Smooth muscle cell (in vitro differentiated cells): ENCODE measurements at regions not wholly inside any gene's neighbourhood (a gene's known extent, or its start where the extent isn't known, plus 50 kb on each side); places are given as distances from the start of the nearest gene placed in this dataset.

ENCODE experiments used
- DNase-seq: peaks from one replicate; lab custom pipeline; 2025; ENCODE audit not compliant: unreplicated experiment; lab: John Stamatoyannopoulos, UW
- H2AFZ ChIP-seq: fragments of 200-600 bp; sonication (generic); 2 replicates; pipeline ENCODE4 v1.6.0; 2016; ENCODE audit warnings: antibody characterized with exemption, low read depth, mild to moderate bottlenecking
- H3F3A ChIP-seq: fragments of 200-600 bp; sonication (generic); 2 replicates; pipeline ENCODE4 v1.6.0; 2017; ENCODE audit warnings: antibody characterized with exemption, low read depth
- H3K27ac ChIP-seq: fragments of 200-600 bp; sonication (generic); 2 replicates; pipeline ENCODE4 v1.5.1; 2016; ENCODE audit warnings: low read depth, mild to moderate bottlenecking
- H3K27me3 ChIP-seq: fragments of 200-600 bp; sonication (generic); 2 replicates; pipeline ENCODE4 v1.6.1; 2016; ENCODE audit warnings: low read depth, mild to moderate bottlenecking
- H3K36me3 ChIP-seq: fragments of 200-600 bp; sonication (generic); 2 replicates; pipeline ENCODE4 v1.5.1; 2016; ENCODE audit warnings: low read depth
- H3K4me1 ChIP-seq: fragments of 200-600 bp; sonication (generic); 2 replicates; pipeline ENCODE4 v1.5.1; 2016; ENCODE audit warnings: low read depth
- H3K4me2 ChIP-seq: fragments of 200-600 bp; sonication (generic); 2 replicates; pipeline ENCODE4 v1.6.0; 2016; ENCODE audit warnings: mild to moderate bottlenecking
- H3K4me3 ChIP-seq: fragments of 200-600 bp; sonication (generic); 2 replicates; pipeline ENCODE4 v1.5.1; 2016; ENCODE audit warnings: mild to moderate bottlenecking
- H3K79me2 ChIP-seq: fragments of 200-600 bp; sonication (generic); 2 replicates; pipeline ENCODE4 v1.6.0; 2016; ENCODE audit warnings: low read depth, mild to moderate bottlenecking
- H3K9ac ChIP-seq: fragments of 200-600 bp; sonication (generic); 2 replicates; pipeline ENCODE4 v1.6.0; 2016; ENCODE audit warnings: low read depth
- H3K9me3 ChIP-seq: fragments of 200-600 bp; sonication (generic); replicated peaks from 2 replicates; pipeline ENCODE4 v1.5.1; 2016; ENCODE audit warnings: low read depth
- H4K20me1 ChIP-seq: fragments of 200-600 bp; sonication (generic); 2 replicates; pipeline ENCODE4 v1.6.0; 2016; ENCODE audit warnings: low read depth
- CTCF ChIP-seq: fragments of 200-600 bp; sonication (generic); IDR thresholded peaks from 2 replicates; pipeline ENCODE4 v1.5.1; 2017; ENCODE audit warnings: borderline replicate concordance, mild to moderate bottlenecking, antibody characterized with exemption; ENCODE audit not compliant: insufficient read depth, poor library complexity, severe bottlenecking
- WGBS: methylation state at CpG from one replicate; pipeline ENCODE4 v1.1.7; 2016; ENCODE audit warnings: low lambda C conversion rate; 5-methylcytosine and 5-hydroxymethylcytosine counted together

- H3K4me3 ChIP-seq = no peak overlapping the region
- H3K36me3 ChIP-seq = no peaks in the 10 kb centered on the region
- H4K20me1 ChIP-seq = no peaks in the 10 kb centered on the region
- DNase-seq = no peak
- WGBS = 98% methylated on average over 10 of the region's 10 CpGs
- no peaks in the 10 kb centered on the region for H3K9me3 ChIP-seq
- no peaks in the 10 kb centered on the region for H3K27me3 ChIP-seq
- no peak overlapping the region for H2AFZ ChIP-seq
- H3K9ac ChIP-seq = no peak overlapping the region
- no peaks in the 10 kb centered on the region for H3K79me2 ChIP-seq
- no peak overlapping the region for H3K27ac ChIP-seq
- no peaks in the 10 kb centered on the region for H3K4me1 ChIP-seq
- no peak overlapping the region for H3K4me2 ChIP-seq
- no peaks in the 10 kb centered on the region for H3F3A ChIP-seq
- TF ChIP-seq CTCF = no peak
These were observed 733.6 kb downstream of the PLOD2 start for GRCh38 chr3:145427355-145427754.

DNA sequence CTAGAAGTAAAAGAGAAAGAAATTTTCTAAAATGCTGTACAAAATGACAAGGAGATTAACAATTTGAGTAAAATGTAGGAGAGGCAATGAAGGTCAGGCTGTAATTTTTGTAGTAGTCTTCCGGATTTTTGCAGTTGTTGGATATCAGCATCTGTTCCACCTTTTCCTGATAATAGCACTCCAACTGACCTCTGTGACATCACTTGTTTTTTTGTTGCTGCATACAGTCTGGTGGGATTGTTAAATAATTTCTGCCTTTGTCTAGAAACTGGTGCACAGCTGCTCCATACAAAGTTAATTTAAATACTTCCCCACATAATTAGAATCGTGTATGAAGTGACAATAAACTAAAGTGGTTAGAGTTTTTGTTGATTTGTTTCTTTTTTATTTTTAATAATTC, 731.4 kb downstream of the PLOD2 start:
- H3K36me3 ChIP-seq = no peaks in the 10 kb centered on the region
- peak overlapping the region; percentile 18 for H2AFZ ChIP-seq
- no peak overlapping the region for H3K4me2 ChIP-seq
- no peaks in the 10 kb centered on the region for H3K9me3 ChIP-seq
- no peak overlapping the region for H3K9ac ChIP-seq
- no peak overlapping the region for H3K4me3 ChIP-seq
- TF ChIP-seq CTCF = no peak
- DNase-seq = no peak
- no peaks in the 10 kb centered on the region for H4K20me1 ChIP-seq
- H3K27me3 ChIP-seq = no peaks in the 10 kb centered on the region
- no peak overlapping the region for H3K27ac ChIP-seq
- no peaks in the 10 kb centered on the region for H3K4me1 ChIP-seq
- H3K79me2 ChIP-seq = no peaks in the 10 kb centered on the region
- 91% methylated on average over 2 of the region's 2 CpGs for WGBS
- no peaks in the 10 kb centered on the region for H3F3A ChIP-seq

GRCh38 chr3:145448436-145448835, 712.5 kb downstream of the PLOD2 start:
- no peaks in the 10 kb centered on the region for H3K4me1 ChIP-seq
- no peak overlapping the region for H3K9ac ChIP-seq
- no peak for TF ChIP-seq CTCF
- H3K79me2 ChIP-seq = no peaks in the 10 kb centered on the region
- H2AFZ ChIP-seq = no peak overlapping the region
- WGBS = 88% methylated on average over 3 of the region's 3 CpGs
- no peaks in the 10 kb centered on the region for H3K36me3 ChIP-seq
- H3K27me3 ChIP-seq = no peaks in the 10 kb centered on the region
- H3K27ac ChIP-seq = no peak overlapping the region
- H3K9me3 ChIP-seq = no peaks in the 10 kb centered on the region
- no peak overlapping the region for H3K4me3 ChIP-seq
- H4K20me1 ChIP-seq = no peaks in the 10 kb centered on the region
- no peak overlapping the region for H3K4me2 ChIP-seq
- H3F3A ChIP-seq = no peaks in the 10 kb centered on the region
- DNase-seq = no peak

GRCh38 chr3:145450018-145450682, 710.8 kb downstream of the PLOD2 start:
- Histone ChIP-seq H2AFZ (no peak overlapping the region), H3K4me2 (no peak overlapping the region), H3K36me3 (no peaks in the 10 kb centered on the region), H3K4me3 (no peak overlapping the region), H3K79me2 (no peaks in the 10 kb centered on the region), H3F3A (no peaks in the 10 kb centered on the region), H3K4me1 (no peaks in the 10 kb centered on the region), H3K9me3 (no peaks in the 10 kb centered on the region), H4K20me1 (no peaks in the 10 kb centered on the region), H3K27me3 (no peaks in the 10 kb centered on the region), H3K9ac (no peak overlapping the region), H3K27ac (no peak overlapping the region)
- no peak for DNase-seq
- TF ChIP-seq CTCF = no peak
